Urinary bladder (tissue), 3 donors: ENCODE measurements at regions not wholly inside any gene's neighbourhood (a gene's known extent, or its start where the extent isn't known, plus 50 kb on each side); places are given as distances from the start of the nearest gene placed in this dataset.

Experiments used
- DNase-seq: peaks from one replicate; pipeline ENCODE4 v3.0.0-alpha.2; 2015; ENCODE audit errors: extremely low spot score
- H3K27ac ChIP-seq: one replicate; pipeline ENCODE4 v1.5.1; 2013; ENCODE audit warnings: low read depth, mild to moderate bottlenecking, moderate library complexity
- H3K36me3 ChIP-seq: one replicate; pipeline ENCODE4 v1.6.1; 2013; ENCODE audit warnings: mild to moderate bottlenecking, moderate library complexity; ENCODE audit not compliant: insufficient read depth
- H3K4me1 ChIP-seq: one replicate; pipeline ENCODE4 v1.6.1; 2013; ENCODE audit warnings: mild to moderate bottlenecking, moderate library complexity; ENCODE audit not compliant: insufficient read depth
- H3K4me3 ChIP-seq: one replicate; pipeline ENCODE4 v1.5.1; 2013; ENCODE audit warnings: low read depth, low read length
- WGBS: extraction: QIAGEN DNeasy Blood & Tissue Kit; methylation state at CpG from one replicate; pipeline ENCODE4 v1.1.7; 2013; 5-methylcytosine and 5-hydroxymethylcytosine counted together
- donor health status: healthy with polysubstance abuse.
- donor health status: healthy.

DNA sequence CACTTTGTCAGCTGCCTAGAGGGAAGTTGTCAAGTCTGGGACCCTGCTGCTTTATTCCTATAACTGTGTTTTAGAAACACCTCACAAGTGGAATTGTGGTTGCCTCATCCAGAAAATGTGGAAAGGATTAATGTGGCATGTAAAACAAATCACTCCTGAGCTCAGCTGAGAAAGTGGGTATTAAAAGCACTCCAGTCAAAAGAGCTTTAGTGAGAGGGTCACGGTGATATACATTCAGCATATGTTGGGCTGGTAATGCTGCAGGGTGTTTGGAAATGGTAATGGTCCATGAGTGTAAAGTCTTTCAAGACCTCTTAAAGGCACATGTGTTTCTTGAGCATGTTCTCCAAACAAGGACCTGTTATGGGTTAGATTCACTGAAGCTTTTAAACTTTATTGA is 318.2 kb upstream of the MEOX2 start:
- H3K36me3 ChIP-seq = no peaks in the 10 kb centered on the region
- no peak overlapping the region for H3K27ac ChIP-seq
- no peaks in the 10 kb centered on the region for H3K4me1 ChIP-seq
- no peak for DNase-seq
- WGBS = 91% methylated on average over 1 of the region's 1 CpG
- H3K4me3 ChIP-seq = no peak overlapping the region

DNA sequence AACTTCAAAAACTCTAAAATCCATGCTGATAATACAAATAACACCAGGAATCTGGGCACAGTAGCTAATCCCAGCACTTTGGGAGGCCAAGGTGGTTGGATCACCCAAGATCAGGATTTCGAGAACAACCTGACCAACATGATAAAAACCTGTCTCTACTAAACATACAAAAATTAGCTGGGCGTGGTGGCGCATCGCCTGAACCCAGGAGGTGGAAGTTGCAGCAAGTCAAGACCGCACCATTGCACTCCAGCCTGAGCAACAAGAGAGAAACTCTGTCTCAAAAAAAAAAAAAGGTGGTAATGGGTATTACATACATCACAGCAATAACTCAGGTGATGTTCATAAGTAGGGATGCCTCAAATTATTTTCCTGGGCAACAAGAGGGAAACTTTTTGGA is 315.0 kb upstream of the MEOX2 start:
- no peak for DNase-seq
- WGBS = 97% methylated on average over 5 of the region's 5 CpGs
- Histone ChIP-seq H3K36me3 (no peaks in the 10 kb centered on the region), H3K4me3 (no peak overlapping the region), H3K4me1 (no peaks in the 10 kb centered on the region), H3K27ac (no peak overlapping the region)

DNA sequence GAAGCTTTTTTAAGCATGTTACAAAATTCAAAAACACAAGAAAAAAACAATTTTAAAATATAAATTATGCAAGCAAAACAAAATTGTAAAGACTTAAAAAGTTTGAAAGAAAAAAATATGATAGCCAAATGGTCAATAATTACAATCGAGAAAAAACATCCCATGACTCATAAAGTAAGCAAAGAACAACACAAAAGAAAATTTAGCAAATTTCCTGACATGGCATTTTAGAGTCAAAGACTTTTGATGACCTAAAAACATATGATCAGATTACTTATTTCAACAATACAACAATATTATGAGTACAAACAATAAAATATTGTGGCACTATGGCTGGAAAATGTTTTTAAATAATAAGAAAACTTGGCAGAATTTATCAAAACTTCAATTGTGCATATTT is 312.1 kb upstream of the MEOX2 start:
- WGBS = 78% methylated on average over 1 of the region's 1 CpG
- no peak for DNase-seq
- H3K4me3 ChIP-seq = no peak overlapping the region
- H3K27ac ChIP-seq = no peak overlapping the region
- no peaks in the 10 kb centered on the region for H3K36me3 ChIP-seq
- no peaks in the 10 kb centered on the region for H3K4me1 ChIP-seq

DNA sequence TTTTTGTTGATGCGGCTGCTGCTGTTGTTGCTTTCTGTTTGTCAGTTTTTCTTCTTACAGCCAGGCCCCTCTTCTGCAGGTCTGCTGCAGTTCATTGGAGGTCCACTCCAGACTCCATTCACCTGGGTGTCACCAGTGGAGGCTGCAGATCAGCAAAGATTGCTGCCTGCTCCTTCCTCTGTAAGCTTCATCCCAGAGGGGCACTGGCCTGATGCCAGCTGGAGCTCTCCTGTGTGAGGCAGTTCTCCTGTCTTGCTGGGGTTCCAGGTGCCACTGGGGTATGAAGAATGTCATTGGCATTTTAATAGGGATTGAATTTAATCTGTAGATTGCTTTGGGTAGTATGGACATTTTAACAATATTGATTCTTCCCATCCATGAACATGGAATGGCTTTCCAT is 308.5 kb upstream of the MEOX2 start:
- no peak for DNase-seq
- Histone ChIP-seq H3K4me1 (no peaks in the 10 kb centered on the region), H3K27ac (no peak overlapping the region), H3K4me3 (no peak overlapping the region), H3K36me3 (no peaks in the 10 kb centered on the region)
- WGBS = 100% methylated on average over 1 of the region's 1 CpG

DNA sequence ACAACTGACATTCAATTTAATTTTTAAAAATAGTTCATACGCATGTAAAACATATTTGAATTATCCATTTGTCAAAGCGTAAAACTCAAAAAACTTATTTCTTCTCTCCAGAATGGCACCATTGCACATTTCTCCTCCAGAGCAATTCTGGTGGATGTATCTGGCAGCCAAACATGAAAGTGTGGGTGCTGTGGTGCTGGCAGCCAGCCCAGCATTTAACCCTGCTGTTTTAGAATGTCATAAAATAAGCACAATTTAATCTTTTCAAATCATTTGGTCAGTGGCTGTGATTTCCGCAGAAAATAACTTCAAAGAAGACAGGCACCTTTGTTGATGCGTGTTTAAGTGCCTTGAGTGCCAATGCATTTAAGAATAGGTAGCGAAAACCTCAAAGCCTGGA is 302.7 kb upstream of the MEOX2 start:
- WGBS = 91% methylated on average over 5 of the region's 5 CpGs

DNA sequence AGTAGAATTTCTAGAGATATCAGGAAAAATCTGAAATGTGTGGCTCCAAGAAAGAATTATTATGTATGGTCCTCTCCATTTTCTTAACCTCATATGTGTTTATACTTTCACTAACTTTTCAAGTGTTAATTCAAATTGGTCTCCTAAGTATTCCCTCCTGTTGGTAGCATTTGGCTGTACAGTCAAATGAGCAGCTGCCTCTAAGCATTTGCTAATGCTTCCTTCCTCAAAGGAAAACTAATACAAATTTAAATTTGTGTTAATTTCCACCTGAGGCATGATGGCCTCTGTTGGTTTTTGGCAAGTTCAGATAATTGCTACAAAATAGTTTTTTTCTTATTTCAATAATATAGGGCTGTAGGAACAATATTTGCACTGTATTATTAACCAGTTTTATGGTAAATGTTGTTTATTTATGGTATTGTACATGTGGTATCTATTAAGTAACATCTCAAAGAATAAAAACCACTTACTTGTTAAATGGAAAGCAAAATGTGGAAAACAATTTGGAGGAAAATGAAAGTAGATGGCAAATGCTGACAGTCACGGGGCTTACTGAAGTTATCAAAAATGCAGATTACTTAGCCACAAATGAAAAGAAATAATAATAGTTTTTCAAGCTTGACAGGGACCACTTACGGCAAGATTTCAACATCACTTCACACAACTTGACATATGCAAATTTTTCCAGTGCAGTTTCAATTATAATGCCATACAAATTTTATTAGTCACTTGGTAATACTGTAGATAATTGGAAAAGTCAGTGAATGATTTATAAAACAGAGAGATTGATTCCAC is 299.3 kb upstream of the MEOX2 start:
- DNase-seq = no peak
- WGBS = 88% methylated on average over 2 of the region's 2 CpGs
- Histone ChIP-seq H3K4me3 (no peak overlapping the region), H3K4me1 (no peaks in the 10 kb centered on the region), H3K36me3 (no peaks in the 10 kb centered on the region), H3K27ac (no peak overlapping the region)

More for the DNA sequence above, 302.7 kb upstream of the MEOX2 start:
- H3K36me3 ChIP-seq = no peaks in the 10 kb centered on the region
- H3K27ac ChIP-seq = no peak overlapping the region
- no peak overlapping the region for H3K4me3 ChIP-seq
- no peak for DNase-seq
- H3K4me1 ChIP-seq = no peaks in the 10 kb centered on the region

DNA sequence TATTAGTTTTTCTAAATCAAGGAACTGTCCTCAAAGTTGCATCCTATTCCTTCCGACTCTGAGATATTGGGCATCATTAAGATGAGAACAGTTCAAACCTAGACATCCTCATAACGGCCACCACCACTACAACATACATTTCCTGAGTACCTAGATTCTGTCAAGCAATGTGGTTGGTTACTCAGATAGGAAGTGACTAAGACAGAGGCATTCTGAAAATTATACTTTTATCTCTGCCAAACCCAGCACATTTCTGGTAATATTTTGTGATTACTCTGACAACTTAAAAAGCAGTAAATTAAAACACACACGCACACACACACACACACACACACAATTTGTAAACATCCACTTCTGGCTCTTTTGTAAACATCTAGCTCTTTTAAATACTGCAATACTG is 291.2 kb upstream of the MEOX2 start:
- Histone ChIP-seq H3K36me3 (no peaks in the 10 kb centered on the region), H3K4me3 (no peak overlapping the region), H3K4me1 (no peaks in the 10 kb centered on the region), H3K27ac (no peak overlapping the region)
- WGBS = 72% methylated on average over 3 of the region's 3 CpGs
- DNase-seq = no peak

DNA sequence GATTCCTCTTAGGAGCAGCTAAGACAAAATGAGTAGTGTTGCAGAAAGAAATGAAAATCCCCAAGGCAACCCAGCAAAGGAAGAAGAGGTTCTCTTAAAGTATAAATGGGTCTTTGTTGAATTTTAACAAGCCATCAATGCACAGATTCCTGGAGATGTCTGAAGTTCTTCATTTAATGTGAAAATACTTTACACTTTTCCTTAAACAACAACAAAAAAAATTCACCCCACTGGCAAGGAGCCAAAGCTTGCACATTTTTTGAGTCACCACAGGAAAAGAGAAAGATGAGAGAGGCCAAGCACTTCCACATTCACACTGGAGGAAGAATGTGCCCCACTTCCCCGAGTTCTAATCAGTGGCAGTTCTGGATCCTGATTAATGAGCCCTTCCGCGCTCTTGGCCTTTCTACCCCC is 286.4 kb upstream of the MEOX2 start:
- no peak for DNase-seq
- Histone ChIP-seq H3K4me1 (no peaks in the 10 kb centered on the region), H3K36me3 (no peaks in the 10 kb centered on the region), H3K4me3 (no peak overlapping the region), H3K27ac (no peak overlapping the region)
- 60% methylated on average over 3 of the region's 3 CpGs for WGBS

DNA sequence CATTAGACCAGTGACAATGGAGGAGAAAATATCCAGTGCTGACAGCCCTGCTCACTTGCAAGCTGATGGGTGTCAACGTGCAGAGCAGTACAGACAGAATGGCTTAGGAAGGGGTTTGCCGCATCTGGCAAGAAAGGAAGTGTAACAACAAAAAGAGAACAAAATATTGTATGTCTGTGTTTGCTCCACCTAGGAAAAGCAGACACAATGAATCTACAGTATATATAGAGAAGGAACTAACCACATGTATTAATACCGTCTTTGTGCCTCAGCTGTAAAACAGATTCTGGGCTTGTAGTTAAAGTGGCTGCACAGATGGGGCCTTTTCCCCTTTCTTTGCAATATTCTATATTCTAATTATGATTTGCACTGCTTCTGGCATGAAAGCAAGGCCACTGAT is 281.1 kb upstream of the MEOX2 start:
- no peak for DNase-seq
- Histone ChIP-seq H3K4me1 (no peaks in the 10 kb centered on the region), H3K27ac (no peak overlapping the region), H3K36me3 (no peaks in the 10 kb centered on the region), H3K4me3 (no peak overlapping the region)
- WGBS = 82% methylated on average over 3 of the region's 3 CpGs

DNA sequence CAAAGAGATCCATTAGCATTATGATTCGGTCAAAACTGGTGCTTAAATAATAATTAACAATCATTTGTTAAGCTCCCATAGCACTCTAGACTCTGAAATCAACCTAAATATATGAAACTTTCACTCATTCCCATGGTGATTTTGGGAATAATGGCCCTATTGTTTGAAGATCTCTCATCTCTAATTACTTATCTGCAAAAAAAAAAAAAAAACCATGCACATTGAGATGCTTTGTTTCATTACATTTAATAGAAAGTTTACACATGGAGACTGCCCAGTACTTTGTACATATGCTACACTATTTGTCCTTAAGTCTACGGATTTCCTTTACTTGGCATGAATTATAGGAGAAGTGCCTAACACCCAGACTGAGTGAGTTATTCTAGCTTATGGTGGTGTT is 280.6 kb upstream of the MEOX2 start:
- 87% methylated on average over 2 of the region's 2 CpGs for WGBS
- H3K36me3 ChIP-seq = no peaks in the 10 kb centered on the region

DNA sequence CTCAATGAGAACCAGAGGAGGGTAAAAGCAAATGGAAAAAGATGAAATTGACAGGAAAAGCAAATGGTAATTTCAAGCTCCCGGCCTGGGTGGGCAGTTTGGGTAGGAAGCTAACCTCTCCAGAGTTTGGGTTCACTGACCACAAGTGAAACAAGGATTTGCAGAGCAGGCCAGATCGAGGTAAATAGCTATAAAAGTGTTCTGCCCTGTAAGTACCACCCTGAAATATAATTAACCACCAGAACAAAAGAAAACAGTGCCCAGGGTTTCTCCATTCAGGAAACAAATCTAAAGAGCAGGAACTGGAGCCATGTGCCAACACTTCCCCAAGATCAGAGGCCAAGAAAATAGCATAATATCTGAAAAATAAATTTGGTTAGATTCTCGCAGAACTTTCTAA is 276.7 kb upstream of the MEOX2 start:
- Histone ChIP-seq H3K27ac (no peak overlapping the region), H3K36me3 (no peaks in the 10 kb centered on the region)
- WGBS = 69% methylated on average over 3 of the region's 3 CpGs

More for the DNA sequence above, 280.6 kb upstream of the MEOX2 start:
- Histone ChIP-seq H3K4me3 (no peak overlapping the region), H3K27ac (no peak overlapping the region), H3K4me1 (no peaks in the 10 kb centered on the region)
- no peak for DNase-seq

DNA sequence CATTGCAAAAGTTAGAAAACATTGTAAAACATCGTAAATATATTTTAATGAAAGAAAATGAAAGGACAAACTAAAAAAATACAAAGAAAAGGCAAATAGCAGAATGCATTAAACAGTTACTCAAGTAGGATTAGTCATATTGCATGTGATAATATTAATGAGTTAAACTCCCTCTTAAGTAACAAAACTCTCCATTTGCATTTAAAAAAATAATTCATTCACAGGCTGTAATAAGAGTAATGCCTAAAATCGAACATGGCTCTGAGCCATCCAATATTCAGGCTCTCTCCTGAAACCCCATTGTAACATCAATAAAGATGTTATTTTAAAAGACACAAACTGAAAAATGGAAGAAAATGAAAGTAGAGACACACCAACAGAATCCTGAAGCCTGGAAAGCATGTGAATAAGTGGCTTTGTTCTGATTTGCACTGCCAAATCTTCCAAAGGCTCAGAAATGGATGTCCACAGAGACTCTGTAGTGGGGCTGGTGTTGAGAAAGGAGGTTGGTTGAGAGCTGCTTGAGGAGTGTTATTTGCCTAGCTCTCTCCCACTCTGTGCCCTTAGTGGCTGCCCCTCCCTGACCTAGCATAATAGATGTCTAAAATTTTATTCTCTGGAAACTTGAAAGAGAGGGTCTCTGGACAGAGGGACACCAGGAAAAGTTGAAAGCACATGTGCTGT is 268.3 kb upstream of the MEOX2 start:
- H3K36me3 ChIP-seq = no peaks in the 10 kb centered on the region
- no peak overlapping the region for H3K4me3 ChIP-seq
- no peak for DNase-seq
- no peak overlapping the region for H3K27ac ChIP-seq
- WGBS = 88% methylated on average over 2 of the region's 2 CpGs
- H3K4me1 ChIP-seq = no peaks in the 10 kb centered on the region

More for the DNA sequence above, 276.7 kb upstream of the MEOX2 start:
- no peaks in the 10 kb centered on the region for H3K4me1 ChIP-seq
- H3K4me3 ChIP-seq = no peak overlapping the region
- no peak for DNase-seq

DNA sequence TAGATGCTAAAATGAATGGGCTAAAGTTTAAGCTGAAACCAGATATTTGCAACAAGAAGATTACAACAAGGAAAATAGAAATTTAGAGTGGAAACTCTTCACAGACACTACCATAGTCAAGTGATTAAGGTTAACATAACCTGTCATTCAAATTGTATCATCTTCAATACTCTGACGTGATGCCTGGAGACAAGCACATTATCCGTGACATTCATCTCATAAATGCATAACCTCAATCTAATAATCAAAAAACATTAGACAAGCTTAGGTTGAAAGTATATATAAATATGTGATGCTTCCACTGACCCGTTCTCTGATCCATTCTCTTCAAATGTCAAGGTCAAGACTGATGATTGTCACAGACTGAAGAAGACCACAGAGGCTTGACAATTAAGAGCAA is 263.8 kb upstream of the MEOX2 start:
- H3K36me3 ChIP-seq = no peaks in the 10 kb centered on the region
- 95% methylated on average over 3 of the region's 3 CpGs for WGBS
- no peak overlapping the region for H3K27ac ChIP-seq
- no peaks in the 10 kb centered on the region for H3K4me1 ChIP-seq
- DNase-seq = no peak
- H3K4me3 ChIP-seq = no peak overlapping the region

DNA sequence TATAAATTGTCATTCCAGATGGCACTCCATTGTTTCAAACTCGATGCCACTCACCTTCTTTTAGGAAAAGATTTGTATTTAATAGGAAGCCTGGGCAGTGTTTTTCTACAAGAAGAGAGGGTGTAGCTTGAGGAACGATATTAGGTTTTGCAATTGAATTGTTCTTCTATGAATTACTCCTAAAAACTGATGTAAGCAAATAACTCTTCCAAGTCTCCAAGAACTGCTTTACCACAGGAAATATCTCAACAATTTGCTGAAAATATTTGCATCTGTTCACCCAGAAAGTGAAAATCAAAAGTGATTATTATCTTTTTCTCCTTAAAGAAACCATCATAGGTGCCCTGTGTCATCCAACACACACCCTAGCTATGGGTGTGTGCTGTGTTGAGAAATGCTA is 261.3 kb upstream of the MEOX2 start:
- no peaks in the 10 kb centered on the region for H3K36me3 ChIP-seq
- no peaks in the 10 kb centered on the region for H3K4me1 ChIP-seq
- no peak overlapping the region for H3K27ac ChIP-seq
- 69% methylated on average over 2 of the region's 2 CpGs for WGBS
- no peak for DNase-seq
- H3K4me3 ChIP-seq = no peak overlapping the region
